Activated T-cell treated with anti-CD3 and anti-CD28 coated beads, Interleukin-2, amount 50 U/mL, for 72 hours (primary cell): ENCODE measurements at regions not wholly inside any gene's neighbourhood (a gene's known extent, or its start where the extent isn't known, plus 50 kb on each side); places are given as distances from the start of the nearest gene placed in this dataset.

ENCODE experiments used
- ATAC-seq, 2 donors: fragments of 150-1000 bp; cut with Tn5 transposase; replicated peaks in 1 of 2; 2 replicates each; pipeline ENCODE4 v1.10.0; 2021; ENCODE audit warnings: moderate library complexity in 2 of 2, mild to moderate bottlenecking in 1 of 2
- DNase-seq, 2 donors: peaks; one replicate each; pipeline ENCODE4 v3.0.0; 2021 to 2022; ENCODE audit warnings: mixed read lengths in 1 of 2
- H3K27ac Mint-ChIP-seq: one replicate; pipeline ENCODE4 v1.8.0; 2022; ENCODE audit warnings: mild to moderate bottlenecking, moderate library complexity, mixed read lengths
- H3K27me3 Mint-ChIP-seq: one replicate; pipeline ENCODE4 v1.8.0; 2022; ENCODE audit warnings: low read depth, mixed read lengths
- H3K36me3 Mint-ChIP-seq, 2 donors: one replicate each; pipeline ENCODE4 v1.8.0; 2022; ENCODE audit warnings: mixed read lengths in 2 of 2, mild to moderate bottlenecking in 1 of 2; ENCODE audit not compliant: insufficient read depth in 2 of 2
- H3K4me1 Mint-ChIP-seq: one replicate; pipeline ENCODE4 v1.8.0; 2022; ENCODE audit warnings: low read depth, mixed read lengths
- H3K4me3 Mint-ChIP-seq, 2 donors: one replicate each; pipeline ENCODE4 v1.8.0; 2022; ENCODE audit warnings: mild to moderate bottlenecking in 2 of 2, mixed read lengths in 2 of 2, moderate library complexity in 2 of 2
- H3K9me3 Mint-ChIP-seq, 2 donors: one replicate each; pipeline ENCODE4 v1.8.0; 2022; ENCODE audit warnings: mixed read lengths in 2 of 2

DNA sequence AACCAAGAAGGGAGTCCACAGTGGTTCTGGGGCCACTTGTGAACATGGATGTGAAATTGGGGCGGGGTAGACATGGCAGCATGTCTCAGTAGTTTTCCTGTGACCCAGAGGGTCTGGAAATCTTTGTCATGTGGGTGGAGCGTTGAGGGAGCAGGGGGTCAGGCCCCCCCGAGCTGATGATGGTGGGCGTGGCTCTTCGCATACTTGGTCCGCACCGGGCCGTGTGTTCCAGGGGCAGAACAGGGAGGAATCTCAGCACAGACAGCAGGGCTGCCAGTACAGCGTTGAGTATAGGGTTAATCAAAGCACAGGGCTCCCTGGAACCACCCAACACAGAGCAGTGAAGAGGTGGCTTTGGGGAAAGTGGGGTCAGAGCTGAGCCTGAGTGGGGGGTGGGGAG is 267.5 kb downstream of the SEC14L1 start:
- Mint-ChIP-seq H3K4me1 (peaks cover 87% of the 10 kb centered on the region), H3K4me3 (peak overlapping the region; percentile 35 to 97), H3K36me3 (peaks cover 6 to 7% of the 10 kb centered on the region in 2 donors), H3K27me3 (no peaks in the 10 kb centered on the region), H3K27ac (peak overlapping the region; percentile 39), H3K9me3 (no peaks in the 10 kb centered on the region)
- DNase-seq (no peak), ATAC-seq (no peak)

DNA sequence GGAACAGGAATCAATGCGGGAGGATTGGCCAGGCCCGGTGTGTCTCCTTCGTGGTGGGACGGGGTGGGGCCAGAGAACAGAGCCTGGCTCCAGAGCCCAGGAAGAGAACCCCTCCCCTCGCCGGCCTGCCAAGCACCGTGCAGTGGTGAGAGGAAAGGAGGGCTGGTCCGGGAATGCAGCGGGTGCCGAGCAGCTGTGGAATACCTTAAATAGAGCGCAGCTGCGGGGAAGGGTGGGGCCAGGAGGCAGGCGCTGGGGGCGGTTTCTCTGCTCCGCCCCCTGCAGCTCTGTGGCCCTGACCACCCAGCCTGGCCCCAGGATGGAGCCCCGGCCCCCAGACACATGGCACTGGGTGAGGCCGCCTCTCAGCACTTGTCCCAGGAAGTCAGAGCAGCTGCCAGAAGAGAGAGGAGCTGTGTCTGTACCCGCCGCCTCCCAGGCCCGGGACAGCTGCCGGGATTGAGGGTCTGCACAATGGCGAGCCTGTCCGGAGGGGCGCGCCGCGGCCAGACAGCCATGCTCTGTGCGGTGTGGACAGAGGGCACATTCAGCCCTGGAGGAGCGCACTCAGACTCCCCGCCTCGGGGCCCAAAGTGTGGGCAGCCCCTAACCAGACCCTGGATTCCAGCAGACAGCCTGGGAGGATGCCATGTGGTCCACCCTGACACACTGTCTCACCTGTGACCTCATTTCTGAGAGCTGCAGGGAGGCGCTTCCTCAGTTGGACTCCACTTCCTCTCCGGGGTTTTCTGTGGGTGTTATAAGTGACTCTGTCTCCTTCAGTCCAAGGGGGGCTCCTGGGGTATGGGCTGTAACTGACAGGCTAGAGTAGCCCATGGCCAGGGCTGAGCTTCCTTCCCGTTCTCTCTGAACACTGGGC is 268.8 kb downstream of the SEC14L1 start:
- Mint-ChIP-seq H3K4me1 (peaks cover 78% of the 10 kb centered on the region), H3K27me3 (no peaks in the 10 kb centered on the region), H3K4me3 (peak overlapping the region; percentile 5 to 71), H3K36me3 (peaks cover 7 to 8% of the 10 kb centered on the region in 2 donors), H3K9me3 (no peaks in the 10 kb centered on the region), H3K27ac (no peak overlapping the region)
- ATAC-seq (peak in 1 of 2 donors; percentile 32), DNase-seq (peak in 1 of 2 donors; percentile 41)

DNA sequence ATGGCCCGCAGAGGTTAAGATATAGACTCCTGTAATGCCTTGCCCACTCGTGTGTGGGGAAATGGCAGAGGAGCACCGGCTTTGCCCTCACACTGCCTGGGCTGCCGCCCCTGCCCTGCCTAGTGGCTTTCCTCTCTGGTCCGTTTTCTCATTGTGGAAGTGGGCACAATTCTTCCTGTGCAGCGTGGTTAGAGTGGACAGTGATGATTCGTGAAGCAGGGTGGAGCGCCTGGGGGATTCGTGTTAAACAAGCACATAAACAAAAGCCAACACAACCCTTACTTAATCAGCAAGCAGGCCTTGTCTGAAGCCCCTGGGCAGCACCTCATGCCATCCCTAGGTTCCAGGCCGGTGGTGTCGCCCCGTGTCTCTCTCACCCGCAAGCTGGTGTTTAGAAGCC is 269.7 kb downstream of the SEC14L1 start:
- no peaks in the 10 kb centered on the region for H3K27me3 Mint-ChIP-seq
- peaks cover 3 to 6% of the 10 kb centered on the region in 2 donors for H3K36me3 Mint-ChIP-seq
- DNase-seq (no peak), ATAC-seq (no peak)
- H3K27ac Mint-ChIP-seq, result peak overlapping the region; percentile 20
- H3K9me3 Mint-ChIP-seq, result no peaks in the 10 kb centered on the region
- H3K4me3 Mint-ChIP-seq, result no peak overlapping the region
- peaks cover 68% of the 10 kb centered on the region for H3K4me1 Mint-ChIP-seq

DNA sequence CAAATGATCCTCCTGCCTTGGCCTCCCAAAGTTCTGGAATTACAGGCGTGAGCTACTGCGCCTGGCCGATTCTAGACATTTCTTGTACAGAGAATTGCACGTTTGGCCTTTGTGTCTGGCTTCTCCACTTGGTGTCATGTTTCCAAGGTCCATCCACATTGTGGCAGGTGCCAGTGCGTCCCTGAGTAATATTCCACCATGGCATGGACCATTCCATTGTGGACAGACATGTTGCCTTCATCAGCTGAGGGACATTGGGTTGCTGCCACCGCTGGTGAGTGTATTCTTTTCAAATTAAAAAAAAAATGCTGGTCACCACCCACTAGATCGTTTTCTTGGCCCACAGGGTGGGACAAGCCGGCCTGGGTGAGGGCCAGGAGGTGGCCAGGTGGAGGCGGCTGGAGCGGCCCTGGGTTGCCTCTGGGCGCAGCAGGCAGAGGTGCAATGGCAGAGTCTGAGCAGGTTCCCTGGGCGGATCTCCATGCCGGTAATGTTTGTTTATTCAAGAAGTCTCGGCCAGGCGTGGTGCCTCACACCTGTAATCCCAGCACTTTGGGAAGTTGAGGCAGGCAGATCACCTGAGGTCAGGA is 274.1 kb downstream of the SEC14L1 start:
- no peak for DNase-seq
- H3K27ac Mint-ChIP-seq, result no peak overlapping the region
- no peaks in the 10 kb centered on the region for H3K9me3 Mint-ChIP-seq
- H3K36me3 Mint-ChIP-seq, result peaks cover 2 to 3% of the 10 kb centered on the region in 2 donors
- no peaks in the 10 kb centered on the region for H3K27me3 Mint-ChIP-seq
- peaks cover 41% of the 10 kb centered on the region for H3K4me1 Mint-ChIP-seq
- ATAC-seq, result no peak
- no peak overlapping the region for H3K4me3 Mint-ChIP-seq

DNA sequence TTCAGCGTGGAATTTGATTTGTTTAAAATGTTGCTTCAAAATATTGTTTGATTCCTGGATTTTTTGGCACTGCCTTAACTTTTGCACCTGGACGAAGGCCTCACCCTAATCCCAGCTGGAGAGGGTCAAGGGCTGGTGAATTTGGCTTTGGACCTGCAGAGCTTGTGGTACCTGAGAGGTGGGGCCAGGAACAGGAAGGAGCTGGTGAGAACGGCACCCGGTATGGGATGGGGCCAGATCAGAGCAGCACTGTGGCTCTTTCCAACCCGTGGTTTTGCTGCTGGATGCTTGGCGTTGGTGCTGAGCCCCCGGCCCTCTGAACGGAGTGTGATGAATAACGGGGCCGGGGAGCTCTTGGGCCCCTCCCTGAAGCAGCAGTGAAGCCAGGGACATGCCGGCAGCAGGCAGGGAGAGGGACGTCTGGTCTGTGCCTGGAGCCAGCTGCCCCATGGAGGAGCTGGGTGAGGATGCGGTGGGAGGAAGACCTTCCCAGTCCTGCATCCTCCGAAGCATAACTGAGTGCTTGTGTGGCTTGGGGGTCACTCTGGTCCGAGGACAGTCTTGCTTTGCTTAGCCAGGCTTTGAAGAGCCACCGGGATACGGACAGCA is 275.4 kb downstream of the SEC14L1 start:
- Mint-ChIP-seq H3K27me3 (no peaks in the 10 kb centered on the region), H3K36me3 (peaks cover 2 to 3% of the 10 kb centered on the region in 2 donors), H3K4me1 (peaks cover 43% of the 10 kb centered on the region), H3K27ac (no peak overlapping the region), H3K4me3 (peak overlapping the region in 1 of 2 donors; percentile 36), H3K9me3 (no peaks in the 10 kb centered on the region)
- ATAC-seq (no peak), DNase-seq (no peak)

DNA sequence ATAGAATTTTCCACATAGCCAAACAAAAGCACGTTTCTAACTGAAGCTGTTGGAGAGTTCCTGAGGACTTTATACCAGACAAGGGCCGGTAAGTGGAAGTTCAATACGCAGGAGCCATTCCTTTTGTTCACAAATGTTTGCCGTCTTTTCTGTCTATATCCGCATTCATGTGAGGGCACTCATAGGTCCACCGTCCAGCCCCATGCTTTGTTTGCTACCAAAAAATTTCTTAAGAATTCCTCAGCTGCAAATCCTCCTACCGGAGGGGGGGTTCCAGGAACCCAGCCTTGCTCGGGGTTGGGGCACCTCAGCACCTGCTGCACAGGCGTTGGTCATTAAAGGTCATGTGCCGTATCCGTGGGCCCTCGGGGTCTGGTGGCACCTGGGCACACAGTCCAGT is 276.8 kb downstream of the SEC14L1 start:
- ATAC-seq, result no peak
- H3K4me1 Mint-ChIP-seq, result peaks cover 47% of the 10 kb centered on the region
- no peak overlapping the region for H3K27ac Mint-ChIP-seq
- no peak overlapping the region for H3K4me3 Mint-ChIP-seq
- no peak for DNase-seq
- no peaks in the 10 kb centered on the region for H3K27me3 Mint-ChIP-seq
- H3K9me3 Mint-ChIP-seq, result no peaks in the 10 kb centered on the region
- peaks cover 0 to 3% of the 10 kb centered on the region in 2 donors for H3K36me3 Mint-ChIP-seq

DNA sequence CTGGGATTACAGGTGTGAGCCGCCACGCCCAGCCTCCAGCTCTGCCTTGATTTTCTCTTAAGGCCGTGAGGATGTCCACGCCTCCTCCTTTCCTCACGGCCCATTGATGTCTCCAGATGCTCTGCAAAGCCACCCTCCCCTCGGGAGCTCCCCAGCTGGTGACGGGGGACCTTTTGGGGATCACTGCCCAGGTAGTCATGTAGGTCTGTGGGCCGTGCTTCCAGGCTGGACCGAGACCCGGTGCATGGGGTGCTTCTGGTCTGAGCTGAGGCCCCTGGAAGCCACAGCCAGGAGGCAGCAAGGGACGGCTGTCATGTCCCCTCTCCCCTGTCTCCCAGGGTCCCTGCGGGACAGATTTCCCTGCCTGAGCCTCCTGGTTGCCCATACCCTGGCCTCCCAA is 277.8 kb downstream of the SEC14L1 start:
- no peaks in the 10 kb centered on the region for H3K27me3 Mint-ChIP-seq
- ATAC-seq, result no peak
- no peaks in the 10 kb centered on the region for H3K9me3 Mint-ChIP-seq
- peaks cover 41% of the 10 kb centered on the region for H3K4me1 Mint-ChIP-seq
- no peak overlapping the region for H3K4me3 Mint-ChIP-seq
- H3K27ac Mint-ChIP-seq, result no peak overlapping the region
- no peak for DNase-seq
- peaks cover 0 to 3% of the 10 kb centered on the region in 2 donors for H3K36me3 Mint-ChIP-seq

DNA sequence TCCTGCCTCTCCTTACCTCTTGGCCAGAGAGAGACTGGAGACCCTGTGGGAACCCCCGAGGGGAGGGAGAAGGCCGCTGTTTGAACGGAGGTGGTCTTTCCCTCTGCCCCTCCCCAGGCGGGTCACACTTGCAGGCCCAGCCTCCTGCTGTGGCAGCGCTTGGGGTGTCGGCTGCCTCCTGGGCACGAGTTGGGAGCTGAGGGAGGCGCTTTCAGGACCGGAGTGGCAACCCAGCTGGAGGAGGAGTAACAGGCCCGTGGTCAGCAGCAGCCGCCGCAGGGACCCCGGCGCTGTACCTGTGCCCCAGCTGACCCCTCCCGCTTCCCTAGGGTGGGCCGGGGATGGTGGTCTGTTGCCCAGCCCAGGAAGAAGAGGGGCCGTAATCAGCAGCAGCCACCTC is 278.3 kb downstream of the SEC14L1 start:
- Mint-ChIP-seq H3K27me3 (no peaks in the 10 kb centered on the region), H3K9me3 (no peaks in the 10 kb centered on the region), H3K4me3 (no peak overlapping the region), H3K27ac (no peak overlapping the region), H3K36me3 (peaks cover 0 to 3% of the 10 kb centered on the region in 2 donors), H3K4me1 (peaks cover 44% of the 10 kb centered on the region)
- ATAC-seq (no peak), DNase-seq (no peak)

DNA sequence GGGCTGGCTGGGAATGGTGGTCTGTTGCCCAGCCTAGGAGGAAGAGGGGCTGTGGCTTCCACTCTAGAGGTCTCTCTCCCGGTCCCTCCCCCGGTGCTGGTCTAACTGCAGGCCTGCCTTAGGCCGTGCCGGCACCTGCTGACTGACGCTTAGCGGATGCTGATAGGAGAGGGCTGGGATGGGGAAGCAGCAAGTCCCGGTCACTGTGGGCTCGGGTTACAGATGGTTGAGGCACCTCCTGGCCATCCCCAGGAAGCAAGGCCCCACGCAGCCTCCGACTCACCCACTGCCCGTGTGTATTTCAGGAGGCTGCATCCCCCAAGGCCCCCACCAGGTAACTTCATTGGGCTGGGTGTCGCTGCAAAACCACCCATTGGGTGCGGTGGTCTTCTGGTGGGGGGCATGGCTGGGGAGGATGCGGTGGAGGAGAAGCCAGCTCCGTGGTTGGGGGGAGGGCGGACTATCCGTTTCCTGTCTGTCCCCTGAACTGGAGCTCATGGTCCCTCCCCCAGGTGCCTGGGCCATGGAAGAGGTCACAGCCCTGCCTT is 278.9 kb downstream of the SEC14L1 start:
- Mint-ChIP-seq H3K27ac (no peak overlapping the region), H3K27me3 (no peaks in the 10 kb centered on the region), H3K4me3 (peak overlapping the region; percentile 53 to 65), H3K36me3 (peaks cover 0 to under 1% of the 10 kb centered on the region in 2 donors), H3K4me1 (peaks cover 44% of the 10 kb centered on the region), H3K9me3 (no peaks in the 10 kb centered on the region)
- DNase-seq, result no peak
- peak in 1 of 2 donors; percentile 23 for ATAC-seq

DNA sequence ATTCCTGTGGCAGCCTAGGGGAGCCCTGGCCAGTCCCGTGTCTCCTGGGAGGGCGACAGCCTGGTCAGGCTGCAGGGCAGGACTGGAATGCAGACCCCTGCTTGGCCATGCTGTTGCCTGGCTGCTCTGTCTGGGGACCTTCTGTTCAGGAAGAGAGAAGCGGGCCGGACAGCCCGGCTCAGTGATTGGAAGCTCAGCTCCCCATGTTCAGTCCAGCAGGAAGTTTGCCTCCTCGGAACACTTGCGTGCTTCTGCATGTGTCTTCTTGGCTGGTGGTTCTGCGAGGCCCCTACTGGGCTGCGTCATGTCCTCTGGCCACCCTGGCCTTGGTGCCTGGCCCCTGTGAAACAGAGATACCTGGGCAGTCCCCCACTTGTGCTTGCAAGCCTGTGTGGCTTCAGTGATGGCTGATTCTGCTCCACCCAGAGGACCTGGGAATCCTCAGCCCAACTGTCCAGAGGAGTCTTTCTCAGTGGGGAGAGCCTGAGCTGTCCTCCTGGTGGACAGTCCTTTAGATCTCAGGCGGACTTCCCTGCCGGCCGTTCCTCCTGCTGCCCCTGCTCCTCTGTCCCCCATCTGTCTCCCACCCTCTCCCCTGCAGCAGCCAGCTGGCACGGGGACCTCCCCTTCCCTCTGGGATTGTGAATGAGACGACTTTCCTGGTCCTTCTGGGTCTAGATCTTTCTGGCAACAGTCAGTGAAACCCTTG is 279.5 kb downstream of the SEC14L1 start:
- DNase-seq (no peak), ATAC-seq (peak in 1 of 2 donors; percentile 3)
- H3K36me3 Mint-ChIP-seq, result no peaks in the 10 kb centered on the region
- peak overlapping the region; percentile 6 for H3K27ac Mint-ChIP-seq
- H3K9me3 Mint-ChIP-seq, result no peaks in the 10 kb centered on the region
- H3K4me3 Mint-ChIP-seq, result peak overlapping the region; percentile 53 to 65
- peaks cover 44% of the 10 kb centered on the region for H3K4me1 Mint-ChIP-seq
- H3K27me3 Mint-ChIP-seq, result no peaks in the 10 kb centered on the region

DNA sequence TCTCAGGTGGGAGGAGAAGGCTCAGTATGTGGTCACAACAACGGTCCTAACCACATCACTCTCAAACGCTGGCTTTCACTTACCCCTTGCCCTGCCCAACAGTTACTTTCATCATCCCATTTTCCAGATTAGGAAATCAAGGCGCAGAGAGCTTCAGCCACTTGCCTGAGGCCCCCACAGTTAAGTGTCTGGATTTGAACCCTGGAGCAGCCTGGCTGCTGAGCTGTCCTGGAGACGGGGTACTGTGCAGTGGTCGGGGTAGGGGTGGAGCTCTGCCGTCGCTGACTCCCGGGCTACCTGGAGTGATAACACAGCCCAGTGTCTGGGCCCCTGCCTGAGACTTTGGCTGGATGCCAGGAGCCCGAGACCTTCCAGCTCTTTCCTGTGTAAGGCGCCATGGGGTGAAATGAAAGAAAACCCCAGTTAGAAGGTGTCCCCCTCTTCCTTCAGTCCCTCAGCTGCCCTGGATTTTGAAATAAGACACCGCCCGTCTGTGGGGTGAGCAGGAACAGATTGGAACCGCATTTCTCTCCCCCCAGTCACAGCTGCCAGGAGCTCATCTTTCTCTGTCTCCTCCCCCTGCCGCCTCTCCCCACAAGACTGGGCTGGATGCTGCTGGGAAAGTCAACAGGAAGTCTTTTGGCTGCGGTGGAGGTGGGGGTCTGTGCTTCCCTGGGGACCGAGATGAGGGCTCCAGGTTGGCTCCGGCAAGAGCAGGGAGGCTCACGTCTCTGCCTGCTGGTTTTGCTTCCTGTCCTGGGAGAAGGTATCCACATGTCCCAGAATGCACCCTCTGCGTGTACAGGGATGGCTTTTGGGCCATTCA is 280.2 kb downstream of the SEC14L1 start:
- H3K4me3 Mint-ChIP-seq, result peak overlapping the region; percentile 53 to 65

DNA sequence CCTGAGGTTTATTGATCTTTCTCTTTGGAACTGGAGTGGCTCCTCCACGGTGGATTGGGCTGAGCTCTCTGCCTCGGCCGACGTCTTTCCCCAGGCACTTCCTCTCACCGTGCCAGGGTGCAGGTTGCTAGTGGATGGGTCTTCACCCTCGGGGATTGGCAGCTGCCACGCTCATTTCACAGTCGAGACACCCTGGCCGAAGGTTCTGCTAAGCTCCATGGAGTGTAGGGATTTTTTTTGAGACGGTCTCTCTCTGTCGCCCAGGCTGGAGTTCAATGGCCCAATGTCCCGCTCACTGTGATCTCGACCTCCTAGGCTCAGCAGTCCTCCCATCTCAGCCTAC is 280.8 kb downstream of the SEC14L1 start:
- H3K9me3 Mint-ChIP-seq, result no peaks in the 10 kb centered on the region
- peak overlapping the region; percentile 43 for H3K27ac Mint-ChIP-seq
- no peaks in the 10 kb centered on the region for H3K27me3 Mint-ChIP-seq
- peaks cover 45% of the 10 kb centered on the region for H3K4me1 Mint-ChIP-seq
- DNase-seq, result no peak
- H3K36me3 Mint-ChIP-seq, result no peaks in the 10 kb centered on the region
- no peak for ATAC-seq
- H3K4me3 Mint-ChIP-seq, result peak overlapping the region; percentile 53 to 65

More for the DNA sequence above, 280.2 kb downstream of the SEC14L1 start:
- Mint-ChIP-seq H3K36me3 (no peaks in the 10 kb centered on the region), H3K27me3 (no peaks in the 10 kb centered on the region), H3K4me1 (peaks cover 43% of the 10 kb centered on the region), H3K9me3 (no peaks in the 10 kb centered on the region), H3K27ac (peak overlapping the region; percentile 6)
- ATAC-seq, result peak; percentile 66 to 73
- peak; percentile 47 to 50 for DNase-seq
